HG03571 (cell line): ENCODE measurements at regions not wholly inside any gene's neighbourhood (a gene's known extent, or its start where the extent isn't known, plus 50 kb on each side); places are given as distances from the start of the nearest gene placed in this dataset.

ENCODE experiments used
- ATAC-seq: cut with Tn5 transposase; IDR thresholded peaks from one replicate; pipeline ENCODE4 v1.9.1; 2021; ENCODE audit not compliant: unreplicated experiment

DNA sequence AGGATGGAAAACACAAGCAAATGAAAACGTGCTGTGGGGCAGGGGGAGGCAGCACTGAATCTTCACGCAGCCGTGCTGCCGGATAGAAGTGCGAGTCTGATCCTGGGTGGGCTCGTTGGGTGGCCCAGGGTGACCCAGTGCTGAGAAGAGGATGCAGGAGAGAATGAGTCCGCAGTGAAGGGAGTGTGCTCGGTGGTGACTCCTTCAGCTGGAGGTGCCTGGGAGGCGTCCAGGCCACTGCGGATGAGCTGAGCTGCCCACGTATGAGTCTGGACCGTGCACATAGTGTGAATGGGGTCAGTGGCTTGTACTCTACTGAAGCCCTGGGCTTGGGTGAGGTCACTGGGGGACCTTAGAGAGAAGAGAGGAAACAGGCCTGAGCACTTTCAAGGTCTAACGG is 190.0 kb upstream of the MGMT start:
- no peak for ATAC-seq

DNA sequence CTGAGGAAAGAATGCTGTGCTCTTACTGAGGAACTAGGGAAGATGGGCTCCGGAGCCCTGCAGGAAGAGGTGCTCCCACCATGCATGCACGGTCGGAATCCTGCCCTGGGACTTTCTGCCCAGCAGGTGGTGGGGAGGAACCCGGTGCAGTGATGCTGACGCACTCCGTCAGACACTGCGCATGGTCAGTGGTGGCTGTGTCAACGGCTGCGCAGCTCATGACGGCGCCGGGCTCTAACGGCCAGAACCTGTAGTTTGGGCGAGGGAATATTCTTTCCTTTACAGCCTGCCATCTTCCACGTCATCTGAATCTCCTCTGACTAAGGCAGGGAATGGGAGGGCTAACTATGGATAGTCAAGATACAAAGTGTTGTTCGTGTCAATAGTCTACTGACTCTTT is 189.2 kb upstream of the MGMT start:
- no peak for ATAC-seq

DNA sequence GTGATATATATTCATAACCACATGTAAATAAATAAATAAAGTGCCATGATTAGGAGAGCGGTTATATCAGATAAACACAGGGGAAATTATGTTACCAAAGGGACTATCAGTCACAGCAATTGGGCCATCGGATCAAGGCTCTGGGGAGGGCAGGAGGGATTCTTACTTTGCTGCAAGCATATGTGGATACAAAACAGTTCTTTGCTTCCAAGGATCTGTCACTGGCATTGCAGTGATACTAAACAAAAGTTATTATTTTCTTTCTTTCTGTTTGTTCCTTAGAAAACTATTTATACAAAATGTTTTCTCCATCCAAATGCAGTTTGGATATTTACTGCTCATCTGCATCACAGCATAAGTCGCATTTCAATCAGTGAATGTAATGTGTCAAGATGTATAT is 188.4 kb upstream of the MGMT start:
- ATAC-seq, result no peak

DNA sequence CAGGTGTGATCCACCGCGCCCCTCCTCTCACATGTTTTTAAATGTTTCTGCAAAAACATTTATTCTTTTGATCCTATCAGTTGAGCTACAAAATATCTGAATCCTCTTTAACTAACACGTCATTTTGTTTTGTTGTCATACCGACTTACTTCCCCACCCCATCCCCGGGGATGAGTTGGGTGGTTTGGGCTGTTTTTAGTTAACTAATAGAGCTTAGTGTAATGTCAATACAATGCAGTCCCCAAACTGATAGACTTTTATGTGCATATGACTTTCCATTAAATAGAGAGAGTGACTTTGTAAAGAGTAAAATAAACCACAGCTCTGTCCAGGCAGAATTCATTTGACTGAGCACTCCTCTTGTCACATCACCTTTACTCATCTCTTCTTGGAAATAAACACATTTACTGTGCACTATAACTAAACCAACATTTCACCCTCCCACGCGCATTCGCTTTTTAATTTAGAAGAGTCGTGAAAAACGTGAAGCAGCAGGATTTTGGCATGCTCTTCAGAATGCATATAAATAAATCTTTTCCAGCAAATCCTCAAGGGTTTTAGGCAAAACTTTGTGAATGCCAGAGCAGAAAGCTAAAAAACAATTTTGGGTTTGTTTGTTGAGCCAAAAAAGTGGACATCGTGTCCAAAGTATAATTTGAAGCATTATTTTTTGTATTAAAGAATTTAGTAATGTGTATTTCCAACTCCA is 187.4 kb upstream of the MGMT start:
- no peak for ATAC-seq

DNA sequence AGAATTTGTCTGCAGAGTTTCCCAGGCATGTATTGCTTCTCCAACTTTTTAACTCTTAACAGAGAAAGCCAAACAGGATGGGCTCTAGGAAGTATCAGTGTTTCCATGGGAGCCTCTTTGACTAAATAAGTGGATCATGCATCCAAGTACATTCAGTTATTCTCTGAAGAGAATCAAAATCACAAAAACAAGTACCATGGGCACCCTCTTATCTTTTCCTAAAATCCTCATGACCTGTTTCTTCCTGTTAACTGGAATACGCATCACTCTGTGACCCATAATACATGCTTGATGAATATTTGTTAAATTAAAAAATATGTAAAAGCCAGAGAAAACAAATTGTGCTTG is 186.9 kb upstream of the MGMT start:
- ATAC-seq, result no peak

DNA sequence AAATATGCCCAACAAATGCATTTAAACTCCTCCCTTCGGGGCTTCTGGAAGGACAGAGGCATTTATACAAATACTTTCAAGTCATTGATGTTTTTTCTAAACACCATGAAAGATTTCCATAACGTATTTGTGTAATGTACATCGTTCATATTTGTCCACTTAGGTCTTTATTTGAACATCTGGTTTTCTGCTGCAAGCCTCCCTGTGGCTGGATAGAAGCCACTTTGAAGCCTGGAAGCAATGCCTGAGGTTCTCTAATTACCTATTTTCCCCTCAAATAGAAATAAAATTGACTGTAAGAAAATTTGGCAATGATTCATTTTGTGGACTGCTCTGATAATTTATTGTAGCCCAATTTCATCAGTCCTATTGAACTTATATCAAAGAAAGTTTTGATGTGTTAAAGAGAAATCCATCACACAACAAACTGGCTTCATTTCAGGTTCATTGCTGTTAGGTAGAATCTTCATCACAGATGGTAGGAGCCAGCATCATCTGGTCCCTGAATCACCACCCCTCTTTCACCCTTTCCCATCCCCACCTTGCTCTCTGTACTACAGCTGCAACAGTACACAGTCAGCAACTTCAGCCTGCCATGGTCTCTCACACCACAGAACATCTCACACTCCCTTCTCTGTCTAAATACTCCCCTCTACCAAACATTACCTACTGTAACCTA is 186.0 kb upstream of the MGMT start:
- ATAC-seq, result no peak

- no peak for ATAC-seq
These were observed 181.6 kb upstream of the MGMT start for GRCh38 chr10:129285459-129285858.

GRCh38 chr10:129288999-129289584 is 177.9 kb upstream of the MGMT start:
- no peak for ATAC-seq

- no peak for ATAC-seq
These were observed 172.9 kb upstream of the MGMT start for GRCh38 chr10:129293991-129294700.

GRCh38 chr10:129294944-129295343 is 172.1 kb upstream of the MGMT start:
- ATAC-seq, result no peak

- no peak for ATAC-seq
These were observed 162.0 kb upstream of the MGMT start for GRCh38 chr10:129305046-129305445.

- no peak for ATAC-seq
These were observed 159.9 kb upstream of the MGMT start for GRCh38 chr10:129307141-129307540.

GRCh38 chr10:129308953-129309564 is 158.0 kb upstream of the MGMT start:
- no peak for ATAC-seq

DNA sequence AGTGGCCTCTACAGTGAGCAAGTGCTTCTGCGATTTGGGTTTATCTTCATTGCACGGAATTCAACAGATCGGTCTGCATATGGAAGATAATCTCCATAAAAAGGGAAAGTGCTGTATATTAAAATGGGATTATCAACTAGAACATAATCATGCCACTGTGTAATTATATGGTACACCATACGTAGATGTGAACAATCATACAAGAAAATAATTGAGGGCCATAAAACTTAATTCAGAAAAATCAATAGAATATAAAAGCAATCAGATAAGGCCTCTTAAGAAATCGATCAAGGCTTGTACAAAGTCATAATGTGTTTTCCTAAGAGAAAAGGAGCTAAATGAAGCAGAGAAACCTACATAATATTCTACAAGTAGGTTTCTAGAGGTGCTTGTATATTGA is 157.5 kb upstream of the MGMT start:
- no peak for ATAC-seq

DNA sequence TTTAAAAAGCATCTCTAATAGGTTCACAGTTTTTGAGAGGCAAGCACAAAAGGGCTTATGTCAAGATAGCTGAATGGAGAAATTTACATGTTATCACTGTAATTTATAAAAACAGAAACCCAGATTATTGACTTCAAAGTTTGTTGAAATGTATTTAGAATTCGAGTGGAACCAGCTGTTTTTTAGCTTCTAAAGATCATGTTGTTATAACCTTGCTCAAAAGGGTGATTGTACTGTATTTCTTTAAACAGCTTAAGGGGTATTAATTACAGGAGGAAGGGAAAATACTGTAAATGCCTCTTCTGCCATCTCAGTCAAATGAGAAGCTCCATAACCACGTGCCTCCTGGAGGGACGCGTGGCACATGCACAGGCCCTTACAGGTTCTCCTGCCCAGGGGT is 156.2 kb upstream of the MGMT start:
- ATAC-seq, result no peak

DNA sequence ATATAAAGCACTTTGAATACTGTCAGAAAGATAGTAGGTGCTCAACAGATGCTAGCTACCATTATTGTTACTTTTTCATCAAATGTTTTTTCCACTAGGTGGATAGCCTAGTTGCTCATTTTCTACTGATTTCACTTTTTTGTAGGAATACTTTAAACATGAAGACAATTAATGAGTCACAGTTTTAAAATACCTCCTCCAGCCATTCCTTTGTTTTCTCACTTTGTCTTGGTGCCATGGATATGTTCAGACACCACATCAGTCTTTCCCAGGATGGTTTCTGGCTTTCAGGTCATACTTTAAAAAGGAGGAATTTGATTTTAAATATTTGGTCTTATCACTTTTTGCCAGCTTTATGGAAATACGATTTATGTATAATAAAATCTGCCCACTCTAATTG is 147.1 kb upstream of the MGMT start:
- no peak for ATAC-seq

DNA sequence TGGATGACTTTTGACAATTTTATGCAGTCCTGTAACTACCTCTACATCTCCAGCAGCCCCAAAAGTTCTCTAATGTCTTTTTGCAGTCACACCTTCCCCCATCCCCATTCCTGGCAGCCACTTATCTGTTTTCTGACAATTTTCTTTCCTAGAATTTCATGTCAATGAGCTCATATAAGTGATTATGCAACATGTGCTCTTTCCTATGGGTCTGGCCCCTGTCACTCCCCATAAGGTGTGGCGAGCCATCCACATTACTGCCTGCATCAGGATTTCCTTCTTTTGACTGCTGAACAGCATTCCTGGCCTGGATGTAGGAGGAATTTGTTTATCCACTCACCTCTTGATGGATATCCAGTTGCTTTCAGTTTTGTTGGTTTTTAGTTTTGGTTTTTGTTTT is 146.7 kb upstream of the MGMT start:
- no peak for ATAC-seq

DNA sequence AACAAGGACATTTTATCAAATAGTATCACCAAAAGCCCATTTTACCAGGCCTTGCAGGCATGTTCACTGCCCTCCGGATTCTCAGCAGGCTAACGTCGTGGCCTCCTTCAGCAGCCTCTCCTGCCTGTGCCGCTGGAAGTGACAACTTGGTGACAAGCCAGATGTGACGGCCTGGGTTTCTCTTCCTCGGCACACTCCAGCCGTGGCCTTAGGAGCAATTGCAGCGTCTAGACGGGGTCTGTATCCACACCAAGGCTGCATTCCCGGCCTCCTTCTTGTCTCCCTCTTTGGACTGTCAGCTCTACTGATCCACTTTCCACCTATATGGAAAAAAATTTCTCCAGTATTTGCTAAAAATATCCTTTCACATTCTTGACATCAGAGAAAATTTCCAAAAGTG is 145.3 kb upstream of the MGMT start:
- ATAC-seq, result no peak

DNA sequence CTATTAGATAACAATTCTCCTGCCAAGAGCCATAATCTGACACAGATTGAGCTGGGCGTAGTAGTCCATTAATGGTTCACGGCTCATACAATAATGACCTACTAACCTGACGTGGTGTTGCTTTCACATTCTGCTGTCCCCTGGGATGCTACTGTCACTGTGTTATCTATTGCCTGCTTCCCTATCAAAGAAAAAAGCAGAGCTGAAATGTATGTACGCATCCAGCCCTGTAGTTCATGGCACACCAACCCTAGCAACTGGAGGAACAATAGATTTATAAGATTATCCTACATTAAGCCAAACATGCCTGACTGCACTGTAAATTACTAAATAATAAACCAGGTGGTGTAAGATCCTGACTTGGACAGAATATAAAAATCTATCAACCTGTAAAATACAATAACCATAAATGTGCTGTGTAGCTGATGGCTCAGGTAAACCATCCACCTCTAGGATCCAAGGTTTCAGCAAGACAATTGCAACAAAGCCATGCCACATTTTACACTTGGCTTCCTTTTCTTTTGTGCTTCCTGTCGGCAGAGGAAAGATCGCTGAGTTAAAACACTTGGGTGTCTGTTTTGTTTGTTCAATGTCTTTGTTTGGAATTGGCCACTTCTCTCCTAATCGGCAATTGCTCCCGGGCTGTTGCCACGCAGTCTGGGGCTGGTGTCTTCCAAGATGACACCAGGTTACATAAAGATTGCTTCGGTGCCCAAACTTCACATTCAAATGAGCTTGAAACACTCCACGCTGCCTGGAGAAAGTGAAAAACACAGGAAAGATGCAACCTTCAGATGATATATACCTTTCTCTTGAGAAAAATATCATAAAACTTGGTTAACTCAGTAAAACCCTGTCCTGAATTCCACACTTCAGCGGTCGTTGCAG is 143.9 kb upstream of the MGMT start:
- no peak for ATAC-seq

GRCh38 chr10:129323879-129324278 is 143.2 kb upstream of the MGMT start:
- no peak for ATAC-seq

DNA sequence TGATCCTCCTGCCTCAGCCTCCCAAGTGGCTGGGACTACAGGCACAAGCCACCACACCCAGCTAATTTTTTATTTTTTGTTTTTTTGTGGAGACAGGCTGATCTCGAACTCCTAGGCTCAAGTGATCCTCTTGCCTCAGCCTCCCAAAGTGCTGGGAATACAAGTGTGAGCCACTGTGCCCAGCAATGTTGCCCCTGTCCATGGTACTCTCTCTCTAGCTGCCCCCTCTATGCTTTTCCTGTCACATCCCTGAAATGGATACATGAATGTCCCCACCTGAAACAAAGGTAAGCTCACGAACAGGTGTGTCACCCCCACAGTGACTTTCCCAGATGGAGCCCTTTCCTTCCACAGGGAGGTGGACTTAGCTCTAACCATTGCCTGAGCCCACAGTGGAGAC is 141.1 kb upstream of the MGMT start:
- no peak for ATAC-seq
